ENCODE measurements at regions not wholly inside any gene's neighbourhood (a gene's known extent, or its start where the extent isn't known, plus 50 kb on each side); places are given as distances from the start of the nearest gene placed in this dataset.

GRCh38 chr2:236317938-236318396 lies 53.8 kb upstream of the ASB18 start:
- DNase-seq (peak in 4 of 5 donors; percentile 27 to 67 (median 55)), ATAC-seq (peak in 3 of 4 donors; percentile 50 to 90 (median 51))
- intact Hi-C loops (cut with DNase I): no loop called here

DNA sequence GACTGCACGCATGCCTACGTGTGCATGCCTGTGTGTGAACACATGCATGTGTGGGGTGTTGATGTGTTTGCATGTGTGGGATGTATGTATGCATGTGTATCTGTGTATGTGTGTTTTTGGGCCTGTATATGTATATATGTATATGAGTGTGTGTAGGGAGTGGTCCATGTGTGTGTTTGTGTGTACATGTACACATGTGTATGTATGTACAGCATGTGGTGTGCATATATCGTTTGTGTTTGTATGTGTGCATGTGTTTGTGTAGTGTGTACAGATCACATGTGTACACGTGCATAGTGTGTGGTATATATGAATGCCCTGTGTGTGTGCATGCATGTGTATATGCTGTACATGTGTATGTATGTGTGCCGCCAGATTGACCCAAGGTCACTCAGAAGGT lies 54.2 kb upstream of the ASB18 start:
- Histone ChIP-seq H3K27ac (no peak overlapping the region), H3K27me3 (no peaks in the 10 kb centered on the region), H3K9me3 (peaks cover 0 to 13% (median 1%) of the 10 kb centered on the region in 12 donors), H3K4me1 (peaks cover 0 to 11% (median 0%) of the 10 kb centered on the region in 12 donors), H3K4me3 (no peak overlapping the region), H3K36me3 (no peaks in the 10 kb centered on the region)
- TF ChIP-seq CTCF (IDR thresholded peaks at IDR 0.05) (no peak), POLR2A (IDR thresholded peaks at IDR 0.05) (no peak)
- ATAC-seq: peak in 1 of 4 donors; percentile 27
- no peak for DNase-seq
- 80 to 90% (median 83%) methylated on average over 5 of the region's 5 CpGs for WGBS, 4 donors
- intact Hi-C loops (cut with DNase I): no loop called here

More at GRCh38 chr2:236317938-236318396, 53.8 kb upstream of the ASB18 start:
- H3K27me3 ChIP-seq: no peaks in the 10 kb centered on the region
- no peaks in the 10 kb centered on the region for H3K36me3 ChIP-seq
- 46 to 52% (median 51%) methylated on average over 6 to 15 of the region's 15 CpGs for WGBS, 4 donors
- H3K4me1 ChIP-seq: peaks cover 0 to 11% (median 0%) of the 10 kb centered on the region in 12 donors
- peaks cover 0 to 17% (median 5%) of the 10 kb centered on the region in 12 donors for H3K9me3 ChIP-seq
- TF ChIP-seq POLR2A (IDR thresholded peaks at IDR 0.05) (no peak), CTCF (IDR thresholded peaks at IDR 0.05) (no peak)
- peak overlapping the region in 1 of 12 donors; percentile 35 for H3K27ac ChIP-seq
- H3K4me3 ChIP-seq: no peak overlapping the region

- Histone ChIP-seq H3K4me3 (no peak overlapping the region), H3K27ac (no peak overlapping the region), H3K36me3 (no peaks in the 10 kb centered on the region), H3K4me1 (peaks cover 0 to 11% (median 0%) of the 10 kb centered on the region in 12 donors), H3K27me3 (no peaks in the 10 kb centered on the region), H3K9me3 (peaks cover 0 to 6% (median 0%) of the 10 kb centered on the region in 12 donors)
- TF ChIP-seq CTCF (IDR thresholded peaks at IDR 0.05) (no peak), POLR2A (IDR thresholded peaks at IDR 0.05) (no peak)
- DNase-seq (no peak), ATAC-seq (no peak)
- 86 to 93% (median 90%) methylated on average over 9 of the region's 9 CpGs for WGBS, 4 donors
- intact Hi-C loops (cut with DNase I): no loop called here
Measured at GRCh38 chr2:236319036-236319435, 54.8 kb upstream of the ASB18 start.

- Histone ChIP-seq H3K4me3 (no peak overlapping the region), H3K36me3 (no peaks in the 10 kb centered on the region), H3K9me3 (no peaks in the 10 kb centered on the region), H3K27me3 (no peaks in the 10 kb centered on the region), H3K4me1 (peaks cover 0 to 11% (median 0%) of the 10 kb centered on the region in 12 donors), H3K27ac (no peak overlapping the region)
- TF ChIP-seq POLR2A (IDR thresholded peaks at IDR 0.05) (no peak), CTCF (IDR thresholded peaks at IDR 0.05) (no peak)
- DNase-seq (no peak), ATAC-seq (no peak)
- intact Hi-C loops (cut with DNase I): no loop called here
- 88 to 94% (median 92%) methylated on average over 5 of the region's 5 CpGs for WGBS, 4 donors
Measured at GRCh38 chr2:236321415-236321814, 57.2 kb upstream of the ASB18 start.
